ENCODE measurements at regions not wholly inside any gene's neighbourhood (a gene's known extent, or its start where the extent isn't known, plus 50 kb on each side); places are given as distances from the start of the nearest gene placed in this dataset.

GRCh38 chr17:14959106-14959648, 305.9 kb downstream of the PMP22 start:
- H3K27ac ChIP-seq = no peak overlapping the region
- ATAC-seq = no peak
- no peak overlapping the region for H3K4me3 ChIP-seq
- no peaks in the 10 kb centered on the region for H3K36me3 ChIP-seq
- H3K9me3 ChIP-seq = no peaks in the 10 kb centered on the region
- H3K4me1 ChIP-seq = no peaks in the 10 kb centered on the region
- peaks cover 7% of the 10 kb centered on the region for H3K27me3 ChIP-seq
- 56 to 100% methylated on average over 1 to 2 of the region's 2 CpGs for WGBS, 2 donors (ENCODE audit: low coverage in 1 of 2)
- TF ChIP-seq POLR2A (IDR thresholded peaks at IDR 0.05) (no peak), POLR2AphosphoS5 (IDR thresholded peaks at IDR 0.05) (no peak), EP300 (IDR thresholded peaks at IDR 0.05) (no peak)
- TF ChIP-seq, protein P1, sequence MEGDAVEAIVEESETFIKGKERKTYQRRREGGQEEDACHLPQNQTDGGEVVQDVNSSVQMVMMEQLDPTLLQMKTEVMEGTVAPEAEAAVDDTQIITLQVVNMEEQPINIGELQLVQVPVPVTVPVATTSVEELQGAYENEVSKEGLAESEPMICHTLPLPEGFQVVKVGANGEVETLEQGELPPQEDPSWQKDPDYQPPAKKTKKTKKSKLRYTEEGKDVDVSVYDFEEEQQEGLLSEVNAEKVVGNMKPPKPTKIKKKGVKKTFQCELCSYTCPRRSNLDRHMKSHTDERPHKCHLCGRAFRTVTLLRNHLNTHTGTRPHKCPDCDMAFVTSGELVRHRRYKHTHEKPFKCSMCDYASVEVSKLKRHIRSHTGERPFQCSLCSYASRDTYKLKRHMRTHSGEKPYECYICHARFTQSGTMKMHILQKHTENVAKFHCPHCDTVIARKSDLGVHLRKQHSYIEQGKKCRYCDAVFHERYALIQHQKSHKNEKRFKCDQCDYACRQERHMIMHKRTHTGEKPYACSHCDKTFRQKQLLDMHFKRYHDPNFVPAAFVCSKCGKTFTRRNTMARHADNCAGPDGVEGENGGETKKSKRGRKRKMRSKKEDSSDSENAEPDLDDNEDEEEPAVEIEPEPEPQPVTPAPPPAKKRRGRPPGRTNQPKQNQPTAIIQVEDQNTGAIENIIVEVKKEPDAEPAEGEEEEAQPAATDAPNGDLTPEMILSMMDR (IDR thresholded peaks at IDR 0.05) = no peak

GRCh38 chr17:14953405-14953804, 311.7 kb downstream of the PMP22 start:
- Histone ChIP-seq H3K27ac (no peak overlapping the region), H3K4me3 (no peak overlapping the region), H3K27me3 (peaks cover 7% of the 10 kb centered on the region), H3K4me1 (no peaks in the 10 kb centered on the region), H3K36me3 (no peaks in the 10 kb centered on the region), H3K9me3 (no peaks in the 10 kb centered on the region)
- ATAC-seq = no peak
- 88 to 91% methylated on average over 5 of the region's 5 CpGs for WGBS, 2 donors (ENCODE audit: low coverage in 1 of 2)
- no peak for TF ChIP-seq POLR2AphosphoS5 (IDR thresholded peaks at IDR 0.05)

DNA sequence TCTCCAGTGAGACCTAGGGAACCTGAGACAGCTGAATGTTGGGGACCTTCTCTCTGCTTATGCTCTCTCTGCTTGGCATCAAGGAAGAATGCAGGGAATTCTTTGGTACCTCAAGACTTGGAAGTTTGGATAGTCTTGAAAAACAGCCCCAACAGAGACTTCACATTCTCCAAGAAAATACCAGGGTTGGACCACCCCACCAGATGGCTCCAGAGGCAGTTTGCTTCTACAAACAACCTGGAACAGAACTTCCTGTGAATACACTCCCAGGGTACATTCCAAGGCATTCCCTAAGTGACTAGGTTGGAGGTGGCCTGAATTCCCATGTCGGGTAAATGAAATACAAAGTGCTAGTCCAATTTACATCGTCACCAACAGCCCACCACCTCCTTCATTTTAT, 314.4 kb downstream of the PMP22 start:
- ATAC-seq = no peak
- no peaks in the 10 kb centered on the region for H3K36me3 ChIP-seq
- no peaks in the 10 kb centered on the region for H3K4me1 ChIP-seq
- no peaks in the 10 kb centered on the region for H3K9me3 ChIP-seq
- no peak overlapping the region for H3K4me3 ChIP-seq
- 90 to 100% methylated on average over 1 to 2 of the region's 2 CpGs for WGBS, 2 donors (ENCODE audit: low coverage in 1 of 2)
- peaks cover under 1% of the 10 kb centered on the region for H3K27me3 ChIP-seq
- TF ChIP-seq, protein P1 (IDR thresholded peaks at IDR 0.05) = no peak
- no peak overlapping the region for H3K27ac ChIP-seq

- WGBS, 2 donors (ENCODE audit: low coverage in 1 of 2) = 40 to 70% methylated on average over 2 to 3 of the region's 3 CpGs
- Histone ChIP-seq H3K4me1 (no peaks in the 10 kb centered on the region), H3K27ac (no peak overlapping the region), H3K36me3 (no peaks in the 10 kb centered on the region), H3K9me3 (no peaks in the 10 kb centered on the region), H3K27me3 (no peaks in the 10 kb centered on the region), H3K4me3 (no peak overlapping the region)
- no peak for ATAC-seq
- no peak for TF ChIP-seq EP300 (IDR thresholded peaks at IDR 0.05)
- TF ChIP-seq, protein P1 (IDR thresholded peaks at IDR 0.05) = no peak
- no peak for TF ChIP-seq POLR2AphosphoS5 (IDR thresholded peaks at IDR 0.05)
- TF ChIP-seq POLR2A (IDR thresholded peaks at IDR 0.05) = no peak
Observed at GRCh38 chr17:14950216-14950615, 314.9 kb downstream of the PMP22 start.

DNA sequence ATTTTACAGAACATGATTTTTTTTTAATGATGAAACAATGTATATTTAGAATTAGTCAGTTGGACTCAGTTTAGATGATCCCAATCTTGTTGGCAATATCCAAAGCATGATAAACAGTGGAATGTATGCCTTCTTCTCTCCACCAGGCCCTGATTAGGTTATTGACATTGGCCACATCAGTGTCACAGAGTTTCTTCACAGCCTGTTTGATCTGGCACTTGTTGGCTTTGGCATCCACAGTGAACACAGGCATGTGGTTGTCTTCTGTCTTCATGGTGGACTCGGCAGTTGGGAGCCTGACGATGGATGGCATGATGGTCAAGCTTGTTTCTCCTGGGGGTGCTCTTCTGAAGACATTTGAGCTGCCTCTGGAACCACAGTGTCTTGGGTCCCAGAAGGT, 317.5 kb downstream of the PMP22 start:
- Histone ChIP-seq H3K36me3 (no peaks in the 10 kb centered on the region), H3K27ac (no peak overlapping the region), H3K4me1 (no peaks in the 10 kb centered on the region), H3K27me3 (no peaks in the 10 kb centered on the region), H3K9me3 (no peaks in the 10 kb centered on the region), H3K4me3 (no peak overlapping the region)
- WGBS, 2 donors (ENCODE audit: low coverage in 1 of 2) = no CpG with 5 or more reads among the region's 2 CpGs
- ATAC-seq = no peak
- TF ChIP-seq POLR2AphosphoS5 (IDR thresholded peaks at IDR 0.05) = no peak
- TF ChIP-seq, protein P1 (IDR thresholded peaks at IDR 0.05) = no peak
- TF ChIP-seq EP300 (IDR thresholded peaks at IDR 0.05) = no peak
- no peak for TF ChIP-seq POLR2A (IDR thresholded peaks at IDR 0.05)
